A673 (cell line): ENCODE measurements at regions not wholly inside any gene's neighbourhood (a gene's known extent, or its start where the extent isn't known, plus 50 kb on each side); places are given as distances from the start of the nearest gene placed in this dataset.
A peak's percentile ranks its signal among the peaks of the same experiment; 100 is the strongest.

ENCODE experiments used
- BruUV-seq: library from RNA; stranded (reverse); fragments of 400-500 nt; replicated peaks from 2 replicates; lab custom pipeline; 2021; lab: Mats Ljungman, UMichigan
- CTCF ChIA-PET: fragments of 300-600 bp; sonication (Branson Sonifier 250); formaldehyde crosslinking; loops from one replicate; lab custom pipeline; 2022; ENCODE audit warnings: antibody characterized with exemption; lab: Charles Lee
- POLR2A ChIA-PET: fragments of 300-600 bp; sonication (Branson Sonifier 250); formaldehyde crosslinking; loops from one replicate; lab custom pipeline; 2022; ENCODE audit warnings: antibody characterized with exemption; ENCODE audit not compliant: low non-redundant PET; lab: Charles Lee
- DNase-seq: peaks from one replicate; pipeline ENCODE4 v3.0.0-alpha.2; 2015; ENCODE audit warnings: low spot score
- H3K27ac ChIP-seq: fragments of 200-600 bp; sonication (generic); 2 replicates; pipeline ENCODE4 v1.5.1; 2016; ENCODE audit warnings: mixed run types, low read depth, mild to moderate bottlenecking, mixed read lengths, antibody characterized with exemption, low read length; ENCODE audit not compliant: poor library complexity, severe bottlenecking
- H3K27me3 ChIP-seq: fragments of 200-600 bp; sonication (generic); replicated peaks from 2 replicates; pipeline ENCODE4 v1.6.1; 2017; ENCODE audit warnings: mixed run types, low read depth, mild to moderate bottlenecking, mixed read lengths, antibody characterized with exemption, low read length; ENCODE audit not compliant: insufficient read depth, poor library complexity
- H3K36me3 ChIP-seq: fragments of 200-600 bp; sonication (generic); 2 replicates; pipeline ENCODE4 v1.6.1; 2016; ENCODE audit warnings: mixed run types, mild to moderate bottlenecking, mixed read lengths, antibody characterized with exemption, low read length; ENCODE audit not compliant: insufficient read depth, poor library complexity, severe bottlenecking
- H3K4me1 ChIP-seq: fragments of 200-600 bp; sonication (generic); 2 replicates; pipeline ENCODE4 v1.6.1; 2017; ENCODE audit warnings: mixed run types, mild to moderate bottlenecking, mixed read lengths, antibody characterized with exemption, low read length; ENCODE audit not compliant: insufficient read depth, poor library complexity, severe bottlenecking
- H3K4me3 ChIP-seq: fragments of 200-600 bp; sonication (generic); 2 replicates; pipeline ENCODE4 v1.5.1; 2016; ENCODE audit warnings: low read depth, mixed run types, mild to moderate bottlenecking, mixed read lengths, low read length; ENCODE audit not compliant: poor library complexity, severe bottlenecking
- H3K9me3 ChIP-seq: fragments of 200-600 bp; sonication (generic); 2 replicates; pipeline ENCODE4 v1.6.1; 2016; ENCODE audit warnings: mixed run types, low read depth, mild to moderate bottlenecking, mixed read lengths, antibody characterized with exemption, low read length; ENCODE audit not compliant: poor library complexity, severe bottlenecking
- EZH2 ChIP-seq: fragments of 200-600 bp; sonication (generic); IDR thresholded peaks from 2 replicates; pipeline ENCODE4 v1.6.1; 2017; ENCODE audit warnings: borderline replicate concordance, low read depth, mild to moderate bottlenecking, mixed read lengths, antibody characterized with exemption, low read length; ENCODE audit not compliant: poor library complexity, severe bottlenecking
- intact Hi-C: fragments of 100-400 bp; cut with micrococcal nuclease; formaldehyde crosslinking; loops from one replicate; pipeline ENCODE4 v1.10.0; 2022; ENCODE audit not compliant: unreplicated experiment
- TF ChIP-seq, protein P1 (sequence below): fragments of 300-800, 200-600 bp; sonication (generic); conservative IDR thresholded peaks from 2 replicates; pipeline ENCODE4 v1.5.1; 2017; ENCODE audit warnings: low read depth, mild to moderate bottlenecking, antibody characterized with exemption, low read length, moderate library complexity, mixed read lengths

DNA sequence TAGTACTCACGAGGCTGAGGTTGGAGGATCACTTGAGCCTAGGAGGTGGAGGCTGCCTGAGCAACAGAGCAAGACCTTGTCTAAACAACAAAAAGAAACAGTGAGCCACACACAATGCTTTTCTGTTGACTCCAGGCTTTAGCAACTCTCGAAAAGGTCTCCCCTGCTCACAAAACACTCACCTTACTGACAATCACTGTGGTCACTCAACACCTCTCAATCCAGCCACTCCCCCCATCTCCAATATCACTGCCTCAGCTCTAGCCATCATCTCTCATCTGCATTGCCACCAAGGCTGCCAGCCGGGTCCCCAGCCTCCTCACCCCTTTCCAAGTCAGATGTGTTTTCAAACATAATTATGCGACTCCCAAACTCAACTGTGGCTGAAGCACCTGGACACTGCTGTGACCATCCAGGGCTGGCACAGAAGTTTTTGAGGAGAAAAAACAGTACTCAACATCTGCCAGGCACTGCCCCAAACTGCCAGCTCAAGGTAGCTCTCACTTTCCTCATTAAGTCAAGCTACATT lies 218.0 kb upstream of the ARID1B start:
- POLR2A ChIA-PET: no interaction called here
- no peaks in the 10 kb centered on the region for H3K9me3 ChIP-seq
- H3K36me3 ChIP-seq: no peaks in the 10 kb centered on the region
- no peak overlapping the region for H3K27ac ChIP-seq
- H3K27me3 ChIP-seq: no peaks in the 10 kb centered on the region
- H3K4me1 ChIP-seq: no peaks in the 10 kb centered on the region
- no TSS peak for BruUV-seq
- TF ChIP-seq EZH2: no peak
- TF ChIP-seq, protein P1, sequence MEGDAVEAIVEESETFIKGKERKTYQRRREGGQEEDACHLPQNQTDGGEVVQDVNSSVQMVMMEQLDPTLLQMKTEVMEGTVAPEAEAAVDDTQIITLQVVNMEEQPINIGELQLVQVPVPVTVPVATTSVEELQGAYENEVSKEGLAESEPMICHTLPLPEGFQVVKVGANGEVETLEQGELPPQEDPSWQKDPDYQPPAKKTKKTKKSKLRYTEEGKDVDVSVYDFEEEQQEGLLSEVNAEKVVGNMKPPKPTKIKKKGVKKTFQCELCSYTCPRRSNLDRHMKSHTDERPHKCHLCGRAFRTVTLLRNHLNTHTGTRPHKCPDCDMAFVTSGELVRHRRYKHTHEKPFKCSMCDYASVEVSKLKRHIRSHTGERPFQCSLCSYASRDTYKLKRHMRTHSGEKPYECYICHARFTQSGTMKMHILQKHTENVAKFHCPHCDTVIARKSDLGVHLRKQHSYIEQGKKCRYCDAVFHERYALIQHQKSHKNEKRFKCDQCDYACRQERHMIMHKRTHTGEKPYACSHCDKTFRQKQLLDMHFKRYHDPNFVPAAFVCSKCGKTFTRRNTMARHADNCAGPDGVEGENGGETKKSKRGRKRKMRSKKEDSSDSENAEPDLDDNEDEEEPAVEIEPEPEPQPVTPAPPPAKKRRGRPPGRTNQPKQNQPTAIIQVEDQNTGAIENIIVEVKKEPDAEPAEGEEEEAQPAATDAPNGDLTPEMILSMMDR: no peak
- CTCF ChIA-PET: no interaction called here
- intact Hi-C loops: loop anchor here (10.0 kb wide), 1 partner anchor 1234 kb away; no protein-coding TSS in a partner anchor
- H3K4me3 ChIP-seq: no peak overlapping the region
- no peak for DNase-seq

DNA sequence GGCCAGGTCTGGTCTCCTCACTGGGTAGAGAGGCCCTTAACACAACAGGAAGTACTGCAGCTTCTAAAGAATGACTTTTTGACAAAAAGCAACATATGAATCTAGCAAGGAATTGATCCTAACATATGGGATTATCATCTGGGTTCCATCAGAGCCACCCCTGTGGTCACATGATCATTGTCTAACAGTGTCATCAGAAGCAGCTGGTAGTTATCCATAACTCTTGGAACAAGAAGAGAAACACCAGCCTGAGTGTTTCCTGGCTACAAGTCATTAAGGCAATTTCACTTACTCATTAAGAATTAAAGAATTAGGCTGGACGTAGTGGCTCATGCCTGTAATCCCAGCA lies 219.3 kb upstream of the ARID1B start:
- intact Hi-C loops: loop anchor here (10.0 kb wide), 1 partner anchor 1233 kb away; no protein-coding TSS in a partner anchor
- no TSS peak for BruUV-seq
- Histone ChIP-seq H3K4me3 (no peak overlapping the region), H3K36me3 (no peaks in the 10 kb centered on the region), H3K4me1 (no peaks in the 10 kb centered on the region), H3K27ac (no peak overlapping the region), H3K27me3 (no peaks in the 10 kb centered on the region), H3K9me3 (no peaks in the 10 kb centered on the region)
- ChIA-PET CTCF (no interaction called here), POLR2A (no interaction called here)
- TF ChIP-seq EZH2: no peak
- TF ChIP-seq, protein P1: no peak
- no peak for DNase-seq

DNA sequence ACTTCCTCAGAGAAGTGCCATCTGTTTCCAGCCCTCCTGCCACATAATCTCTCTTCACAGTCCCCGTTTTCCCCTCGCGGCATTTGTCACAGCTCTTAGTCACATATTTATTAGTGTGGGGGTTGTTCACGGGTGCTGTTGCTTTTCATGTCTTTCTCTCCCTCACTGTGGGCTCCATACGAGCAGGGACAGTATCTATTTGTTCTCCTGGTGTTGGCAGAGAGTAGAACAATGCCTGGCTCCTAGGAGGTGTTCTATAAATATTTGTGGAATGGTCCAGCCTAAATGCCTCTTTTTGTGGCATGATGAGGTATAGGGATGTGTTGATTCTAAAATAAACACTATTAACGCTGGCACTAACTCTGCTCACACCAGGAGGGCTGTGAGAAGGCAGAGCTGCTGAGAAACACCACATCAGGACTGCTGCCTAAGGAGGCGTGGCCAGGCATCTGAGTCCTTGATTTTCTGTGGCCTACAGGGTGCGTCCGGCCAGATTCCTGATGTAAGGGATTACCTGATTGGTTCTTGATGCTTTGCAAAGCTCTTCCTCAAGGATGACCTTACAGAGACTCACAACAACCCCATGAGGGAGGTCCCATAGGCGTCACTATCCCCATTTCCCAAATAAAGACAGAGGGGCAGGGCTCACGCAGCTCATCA lies 219.8 kb upstream of the ARID1B start:
- H3K4me1 ChIP-seq: no peaks in the 10 kb centered on the region
- ChIA-PET CTCF (no interaction called here), POLR2A (no interaction called here)
- no peak for TF ChIP-seq EZH2
- TF ChIP-seq, protein P1: no peak
- intact Hi-C loops: loop anchor here (10.0 kb wide), 1 partner anchor 1233 kb away; no protein-coding TSS in a partner anchor
- H3K27me3 ChIP-seq: no peaks in the 10 kb centered on the region
- no peak overlapping the region for H3K4me3 ChIP-seq
- no peaks in the 10 kb centered on the region for H3K9me3 ChIP-seq
- no TSS peak for BruUV-seq
- no peak overlapping the region for H3K27ac ChIP-seq
- DNase-seq: peak; percentile 45
- H3K36me3 ChIP-seq: no peaks in the 10 kb centered on the region
